Ovary (tissue), 3 donors: ENCODE measurements at regions not wholly inside any gene's neighbourhood (a gene's known extent, or its start where the extent isn't known, plus 50 kb on each side); places are given as distances from the start of the nearest gene placed in this dataset.

Experiments used
- EP300 ChIP-seq: sonication (generic); formaldehyde crosslinking; IDR thresholded peaks from one replicate; pipeline ENCODE4 v1.6.1; 2017; ENCODE audit warnings: antibody characterized with exemption
- TF ChIP-seq, protein P1 (sequence below), 3 donors: fragments of 450-650 bp in 2 of 3; fragments of 200-600 bp in 1 of 3; IDR thresholded peaks; one replicate each; pipeline versions ENCODE4 v1.5.1 to v1.8.0; 2016 to 2022; ENCODE audit warnings: antibody characterized with exemption in 3 of 3, mild to moderate bottlenecking in 1 of 3
- donor health status: DM: no; HTN: no; CAD: no.

DNA sequence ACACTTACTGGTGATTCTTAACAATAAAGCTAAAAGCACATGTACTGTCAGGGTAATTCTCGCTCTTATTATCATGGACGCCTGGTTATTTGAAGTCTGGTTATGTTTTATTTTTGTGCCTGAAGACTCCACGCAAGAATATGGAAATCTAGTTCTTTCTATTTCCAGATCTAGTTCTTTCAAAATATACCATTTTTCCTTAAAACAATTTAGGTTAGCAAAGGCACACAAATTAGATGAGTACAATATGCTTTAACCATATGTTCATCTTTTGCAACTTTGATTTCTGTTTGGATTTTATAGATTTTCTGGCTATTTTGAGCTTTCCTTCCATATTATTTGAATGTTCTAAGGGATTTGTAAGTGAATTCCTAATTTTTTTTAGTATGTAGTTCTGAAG is 1783.1 kb downstream of the PCDH7 start:
- TF ChIP-seq, protein P1, sequence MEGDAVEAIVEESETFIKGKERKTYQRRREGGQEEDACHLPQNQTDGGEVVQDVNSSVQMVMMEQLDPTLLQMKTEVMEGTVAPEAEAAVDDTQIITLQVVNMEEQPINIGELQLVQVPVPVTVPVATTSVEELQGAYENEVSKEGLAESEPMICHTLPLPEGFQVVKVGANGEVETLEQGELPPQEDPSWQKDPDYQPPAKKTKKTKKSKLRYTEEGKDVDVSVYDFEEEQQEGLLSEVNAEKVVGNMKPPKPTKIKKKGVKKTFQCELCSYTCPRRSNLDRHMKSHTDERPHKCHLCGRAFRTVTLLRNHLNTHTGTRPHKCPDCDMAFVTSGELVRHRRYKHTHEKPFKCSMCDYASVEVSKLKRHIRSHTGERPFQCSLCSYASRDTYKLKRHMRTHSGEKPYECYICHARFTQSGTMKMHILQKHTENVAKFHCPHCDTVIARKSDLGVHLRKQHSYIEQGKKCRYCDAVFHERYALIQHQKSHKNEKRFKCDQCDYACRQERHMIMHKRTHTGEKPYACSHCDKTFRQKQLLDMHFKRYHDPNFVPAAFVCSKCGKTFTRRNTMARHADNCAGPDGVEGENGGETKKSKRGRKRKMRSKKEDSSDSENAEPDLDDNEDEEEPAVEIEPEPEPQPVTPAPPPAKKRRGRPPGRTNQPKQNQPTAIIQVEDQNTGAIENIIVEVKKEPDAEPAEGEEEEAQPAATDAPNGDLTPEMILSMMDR (IDR thresholded peaks at IDR 0.05) = no peak
- no peak for TF ChIP-seq EP300
